Spleen (tissue), 11 donors: ENCODE measurements at regions not wholly inside any gene's neighbourhood (a gene's known extent, or its start where the extent isn't known, plus 50 kb on each side); places are given as distances from the start of the nearest gene placed in this dataset.

Experiments
- DNase-seq: peaks from one replicate; pipeline ENCODE4 v3.0.0-alpha.2; 2020
- H3K27ac ChIP-seq, 8 donors: fragments of 200-600 bp; sonication (generic) in 7 of 8; 1 replicate in 4 of 8; 2 replicates in 4 of 8; pipeline versions ENCODE4 v1.5.0 to v1.8.0; 2016 to 2021; ENCODE audit warnings: inconsistent platforms in 4 of 8, mild to moderate bottlenecking in 4 of 8, moderate library complexity in 1 of 8
- H3K27me3 ChIP-seq, 7 donors: fragments of 200-600 bp; sonication (generic) in 6 of 7; replicated peaks in 1 of 7; 1 replicate in 4 of 7; 2 replicates in 3 of 7; pipeline versions ENCODE4 v1.5.0 to v1.8.0; 2016 to 2021; ENCODE audit warnings: inconsistent platforms in 3 of 7, mild to moderate bottlenecking in 1 of 7
- H3K36me3 ChIP-seq, 6 donors: fragments of 200-600 bp; sonication (generic) in 5 of 6; 1 replicate in 4 of 6; 2 replicates in 2 of 6; pipeline versions ENCODE4 v1.5.0 to v1.8.0; 2016 to 2021; ENCODE audit warnings: inconsistent platforms in 2 of 6
- H3K4me1 ChIP-seq, 6 donors: fragments of 200-600 bp; sonication (generic) in 5 of 6; 1 replicate in 3 of 6; 2 replicates in 3 of 6; pipeline versions ENCODE4 v1.5.0 to v1.8.0; 2016 to 2021; ENCODE audit warnings: inconsistent platforms in 3 of 6
- H3K4me3 ChIP-seq, 8 donors: fragments of 200-600 bp; sonication (generic) in 7 of 8; 1 replicate in 4 of 8; 2 replicates in 4 of 8; pipeline versions ENCODE4 v1.5.0 to v1.8.0; 2016 to 2021; ENCODE audit warnings: inconsistent platforms in 4 of 8, mild to moderate bottlenecking in 4 of 8, moderate library complexity in 2 of 8
- H3K9me3 ChIP-seq, 8 donors: fragments of 200-600 bp; sonication (generic) in 7 of 8; 1 replicate in 4 of 8; 2 replicates in 4 of 8; pipeline versions ENCODE4 v1.5.0 to v1.8.0; 2016 to 2021; ENCODE audit warnings: inconsistent platforms in 4 of 8
- CTCF ChIP-seq, 11 experiments: fragments of 200-600 bp in 7 of 11; fragments of 450-650 bp in 4 of 11; sonication (generic) in 4 of 11; IDR thresholded peaks in 8 of 11; conservative IDR thresholded peaks in 3 of 11; 1 replicate in 7 of 11; 2 replicates in 4 of 11; pipeline versions ENCODE4 v1.4.0 to v1.8.0; 2016 to 2021; ENCODE audit warnings: antibody characterized with exemption in 11 of 11, inconsistent platforms in 4 of 11, mild to moderate bottlenecking in 1 of 11
- POLR2A ChIP-seq, 3 donors: fragments of 450-650 bp; IDR thresholded peaks; one replicate each; pipeline ENCODE4 v1.5.1; 2017; ENCODE audit warnings: antibody characterized with exemption in 3 of 3, mild to moderate bottlenecking in 1 of 3
- POLR2AphosphoS5 ChIP-seq, 3 donors: sonication (generic); formaldehyde crosslinking; IDR thresholded peaks; one replicate each; pipeline ENCODE4 v1.5.1; 2017; ENCODE audit warnings: antibody characterized with exemption in 3 of 3
- WGBS, 5 donors: extraction: QIAGEN DNeasy Blood & Tissue Kit in 3 of 5; methylation state at CpG; one replicate each; pipeline versions ENCODE4 v1.1.5 to v1.1.7; 2013 to 2018; 5-methylcytosine and 5-hydroxymethylcytosine counted together
- intact Hi-C: fragments of 100-400 bp; cut with DNase I; formaldehyde crosslinking; loops from one replicate; pipeline ENCODE4 v1.15.0; 2023; ENCODE audit warnings: low total_unique reads
- donor health status: healthy with polysubstance abuse.
- donor health status: DM: no; HTN: no; CAD: no; lungs with moderate emphysema.
- donor health status: DM: no; HTN: no; CAD: no.
- donor health status: Bipolar disorder and iron deficiency.
- donor health status: healthy.
- donor health status: DM: no; HTN: no; CAD: no.
- donor health status: DM: yes; HTN: yes; CAD: no.

- DNase-seq = no peak
- intact Hi-C loops = no loop called here
Measured at GRCh38 chr5:162888268-162888667, 549.1 kb upstream of the CCNG1 start.

GRCh38 chr5:162911873-162912272 is 525.5 kb upstream of the CCNG1 start:
- TF ChIP-seq CTCF (IDR thresholded peaks at IDR 0.05 in 8 of 11, conservative IDR thresholded peaks at IDR 0.05 in 3 of 11) (no peak), POLR2AphosphoS5 (IDR thresholded peaks at IDR 0.05) (no peak), POLR2A (IDR thresholded peaks at IDR 0.05) (no peak)
- no peak overlapping the region for H3K27ac ChIP-seq
- intact Hi-C loops = no loop called here
- no peaks in the 10 kb centered on the region for H3K27me3 ChIP-seq
- 58 to 78% (median 69%) methylated on average over 2 of the region's 2 CpGs for whole genome bisulfite sequencing, 5 donors
- peaks cover 0 to 3% (median 0%) of the 10 kb centered on the region in 8 donors for H3K9me3 ChIP-seq
- H3K4me3 ChIP-seq = no peak overlapping the region
- H3K36me3 ChIP-seq = no peaks in the 10 kb centered on the region
- no peak for DNase-seq
- H3K4me1 ChIP-seq = no peaks in the 10 kb centered on the region

More at GRCh38 chr5:162888268-162888667, 549.1 kb upstream of the CCNG1 start:
- H3K27ac ChIP-seq = no peak overlapping the region
- no peak overlapping the region for H3K4me3 ChIP-seq
- 90 to 95% (median 92%) methylated on average over 2 of the region's 2 CpGs for WGBS, 5 donors
- no peaks in the 10 kb centered on the region for H3K36me3 ChIP-seq
- TF ChIP-seq CTCF (IDR thresholded peaks at IDR 0.05 in 8 of 11, conservative IDR thresholded peaks at IDR 0.05 in 3 of 11) = no peak
- no peak for TF ChIP-seq POLR2AphosphoS5 (IDR thresholded peaks at IDR 0.05)
- no peak for TF ChIP-seq POLR2A (IDR thresholded peaks at IDR 0.05)
- H3K27me3 ChIP-seq = no peaks in the 10 kb centered on the region
- peaks cover 0 to 7% (median under 1%) of the 10 kb centered on the region in 8 donors for H3K9me3 ChIP-seq
- H3K4me1 ChIP-seq = no peaks in the 10 kb centered on the region

GRCh38 chr5:162916368-162916767 is 521.0 kb upstream of the CCNG1 start:
- H3K4me3 ChIP-seq = no peak overlapping the region
- no peaks in the 10 kb centered on the region for H3K4me1 ChIP-seq
- no peaks in the 10 kb centered on the region for H3K36me3 ChIP-seq
- peaks cover 0 to 21% (median 9%) of the 10 kb centered on the region in 8 donors for H3K9me3 ChIP-seq
- H3K27me3 ChIP-seq = no peaks in the 10 kb centered on the region
- DNase-seq = no peak
- no peak overlapping the region for H3K27ac ChIP-seq
- intact Hi-C loops = no loop called here
- TF ChIP-seq POLR2A (IDR thresholded peaks at IDR 0.05) (no peak), CTCF (IDR thresholded peaks at IDR 0.05 in 8 of 11, conservative IDR thresholded peaks at IDR 0.05 in 3 of 11) (no peak), POLR2AphosphoS5 (IDR thresholded peaks at IDR 0.05) (no peak)
- 68 to 81% (median 72%) methylated on average over 2 of the region's 2 CpGs for WGBS, 5 donors

GRCh38 chr5:162929104-162929503 is 508.3 kb upstream of the CCNG1 start:
- intact Hi-C loops = no loop called here
- 43 to 60% (median 48%) methylated on average over 2 of the region's 2 CpGs for WGBS, 5 donors
- no peak overlapping the region for H3K27ac ChIP-seq
- no peak overlapping the region for H3K4me3 ChIP-seq
- TF ChIP-seq POLR2A (IDR thresholded peaks at IDR 0.05) (no peak), CTCF (IDR thresholded peaks at IDR 0.05 in 8 of 11, conservative IDR thresholded peaks at IDR 0.05 in 3 of 11) (no peak), POLR2AphosphoS5 (IDR thresholded peaks at IDR 0.05) (no peak)
- H3K36me3 ChIP-seq = no peaks in the 10 kb centered on the region
- no peaks in the 10 kb centered on the region for H3K27me3 ChIP-seq
- H3K9me3 ChIP-seq = peaks cover 0 to 45% (median 20%) of the 10 kb centered on the region in 8 donors
- DNase-seq = no peak
- no peaks in the 10 kb centered on the region for H3K4me1 ChIP-seq
